ENCODE measurements at regions not wholly inside any gene's neighbourhood (a gene's known extent, or its start where the extent isn't known, plus 50 kb on each side); places are given as distances from the start of the nearest gene placed in this dataset.

DNA sequence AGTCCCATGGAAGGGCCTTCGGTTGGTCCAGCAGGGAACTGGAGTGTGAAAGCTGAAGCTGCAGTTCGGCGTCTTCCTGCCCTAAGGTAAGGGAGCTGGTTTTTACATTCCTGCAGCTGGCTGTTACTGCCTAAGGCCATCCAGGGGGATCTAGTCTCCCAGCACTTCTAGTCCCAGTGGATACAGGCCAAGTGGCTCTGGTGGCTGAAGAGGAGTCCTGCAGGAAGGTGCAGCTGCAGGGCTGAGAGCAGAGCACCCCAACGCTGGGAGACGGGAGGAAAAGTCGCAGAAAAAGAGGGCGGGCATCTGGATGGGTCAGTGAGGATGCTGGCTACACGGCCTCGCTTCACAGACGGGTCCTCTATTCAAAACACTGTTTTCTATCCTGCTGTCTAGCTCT, 225.0 kb upstream of the HS6ST1 start:
- DNase-seq, result no peak

DNA sequence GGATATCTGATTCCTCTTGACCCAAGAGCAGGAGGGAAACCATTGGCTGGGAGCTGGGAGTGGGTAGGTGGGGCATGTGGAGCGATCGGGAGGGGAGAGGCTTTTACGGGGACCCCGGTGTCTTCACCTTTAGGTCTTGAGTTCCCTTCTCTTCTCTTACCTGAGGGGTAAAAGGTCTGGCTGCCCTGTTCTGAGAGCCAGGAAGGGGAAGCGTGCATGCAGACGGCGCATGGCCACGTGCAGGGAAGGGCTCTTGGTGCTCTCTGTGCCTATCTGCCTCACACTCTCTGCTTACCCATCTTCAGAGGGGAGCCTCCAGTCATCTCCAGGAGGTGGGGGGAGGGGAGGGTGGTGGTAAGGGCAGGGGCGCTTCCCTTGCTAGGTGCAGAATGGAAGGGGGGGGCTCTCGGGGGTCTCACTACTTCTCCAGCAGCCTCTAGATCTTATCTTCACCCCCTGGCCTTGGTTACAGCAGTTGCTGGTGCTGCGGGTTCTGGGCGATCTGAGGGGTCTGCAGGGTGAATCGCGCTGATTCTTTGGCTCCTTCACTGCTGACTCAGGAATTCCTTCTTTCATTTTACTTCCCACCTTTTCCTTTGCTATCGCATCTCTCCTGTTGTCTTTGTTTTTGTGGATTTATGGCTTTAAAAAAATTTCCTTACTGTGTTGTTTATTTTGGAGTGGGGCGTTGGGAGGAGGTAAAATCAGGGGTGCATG, 225.8 kb upstream of the HS6ST1 start:
- no peak for DNase-seq

DNA sequence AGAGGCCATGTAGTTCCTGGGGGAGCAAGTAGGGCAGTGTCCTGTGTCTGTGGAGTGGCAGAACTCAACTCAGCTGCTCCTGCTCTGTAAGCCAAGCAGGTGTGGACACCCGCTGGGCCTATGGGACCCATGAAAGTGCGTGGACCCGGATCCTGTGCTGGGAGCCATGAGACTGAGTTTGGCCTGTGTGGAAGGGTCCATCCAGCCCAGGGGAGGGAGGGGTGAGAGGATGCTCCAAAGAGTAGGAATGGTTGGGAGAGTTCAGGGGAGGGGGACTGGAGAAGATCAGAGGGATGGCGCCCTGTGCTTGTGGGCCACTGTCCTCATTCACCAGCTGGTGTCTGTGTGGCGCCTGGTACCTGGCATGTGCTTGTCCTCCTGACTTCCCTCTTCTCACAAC, 226.4 kb upstream of the HS6ST1 start:
- DNase-seq, result no peak

DNA sequence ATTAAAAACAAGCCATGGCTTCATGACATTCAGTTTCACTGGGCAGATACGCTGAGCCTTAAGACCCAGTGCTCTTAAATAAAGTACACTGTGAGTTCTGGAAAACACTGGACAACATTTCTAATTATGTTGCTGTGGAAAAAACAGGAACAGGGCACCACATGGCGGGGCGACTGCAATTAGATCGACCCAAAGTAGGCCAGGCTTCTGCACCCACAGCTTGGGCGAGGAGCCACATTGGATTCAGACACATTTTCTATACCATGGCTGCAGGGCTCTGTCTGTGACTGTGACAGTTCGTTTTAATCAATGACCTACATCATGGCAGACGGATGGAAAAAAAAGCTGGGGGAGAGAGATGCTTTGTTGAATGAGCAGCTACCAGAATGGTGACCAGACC, 227.2 kb upstream of the HS6ST1 start:
- no peak for DNase-seq

DNA sequence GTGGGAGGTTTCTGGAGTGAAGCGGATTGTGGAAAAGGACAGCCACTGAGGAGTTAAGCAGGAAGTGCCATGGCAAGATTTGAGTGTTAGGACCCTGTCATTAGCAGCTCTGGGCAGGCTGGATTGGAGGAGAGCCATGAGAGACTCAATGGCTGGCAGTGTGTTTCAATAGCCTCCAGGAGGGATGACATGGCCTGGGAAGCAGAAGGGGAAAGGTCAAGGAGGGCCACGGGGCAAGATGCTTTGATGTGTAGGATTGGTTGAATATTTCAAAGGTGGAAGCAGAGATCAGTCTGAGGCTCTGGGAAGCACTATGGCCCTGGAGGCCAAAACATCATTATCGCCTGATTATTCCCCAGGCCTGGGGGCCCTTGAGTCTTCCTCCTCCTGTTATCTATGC, 229.0 kb upstream of the HS6ST1 start:
- no peak for DNase-seq

DNA sequence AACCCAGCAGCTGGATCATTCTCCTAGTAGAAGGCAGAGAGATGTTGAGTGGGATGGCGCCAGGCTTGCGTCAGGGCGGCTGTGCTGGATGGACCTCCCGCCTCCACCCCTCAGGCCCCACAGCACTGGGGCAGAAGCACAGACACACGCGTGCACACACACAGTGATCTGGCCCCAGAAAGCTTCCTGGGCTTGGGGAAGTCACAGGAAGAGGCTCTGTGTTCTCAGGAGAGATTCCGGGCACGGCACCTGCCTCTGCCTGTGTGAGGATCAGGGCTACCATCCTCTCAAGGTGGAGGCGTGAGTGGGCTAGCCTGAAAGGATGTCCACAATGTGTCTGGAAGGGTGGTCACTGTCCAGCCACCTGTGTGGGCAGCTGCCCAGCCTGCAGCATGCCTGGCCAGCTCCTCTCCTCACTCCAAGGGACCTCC, 229.8 kb upstream of the HS6ST1 start:
- DNase-seq, result no peak

DNA sequence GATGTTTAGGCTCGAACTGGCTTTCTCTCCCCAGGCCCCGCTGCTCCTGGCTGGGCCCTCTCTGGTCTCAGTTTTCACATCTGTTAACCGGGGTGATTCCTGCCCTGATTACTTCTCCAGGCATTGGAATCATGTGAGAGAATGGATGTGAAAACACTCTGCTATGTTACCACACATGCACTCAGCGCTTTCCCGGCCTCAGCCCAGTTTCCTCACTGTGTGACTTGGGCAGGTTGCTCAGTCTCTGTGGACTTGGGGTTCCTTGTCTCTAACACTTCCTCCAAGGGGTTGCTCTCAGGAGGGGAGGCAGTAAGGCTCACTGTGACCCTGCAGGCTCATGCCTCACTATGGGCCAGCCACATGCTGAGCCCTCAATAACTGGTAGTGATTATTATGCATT, 230.4 kb upstream of the HS6ST1 start:
- DNase-seq, result no peak

DNA sequence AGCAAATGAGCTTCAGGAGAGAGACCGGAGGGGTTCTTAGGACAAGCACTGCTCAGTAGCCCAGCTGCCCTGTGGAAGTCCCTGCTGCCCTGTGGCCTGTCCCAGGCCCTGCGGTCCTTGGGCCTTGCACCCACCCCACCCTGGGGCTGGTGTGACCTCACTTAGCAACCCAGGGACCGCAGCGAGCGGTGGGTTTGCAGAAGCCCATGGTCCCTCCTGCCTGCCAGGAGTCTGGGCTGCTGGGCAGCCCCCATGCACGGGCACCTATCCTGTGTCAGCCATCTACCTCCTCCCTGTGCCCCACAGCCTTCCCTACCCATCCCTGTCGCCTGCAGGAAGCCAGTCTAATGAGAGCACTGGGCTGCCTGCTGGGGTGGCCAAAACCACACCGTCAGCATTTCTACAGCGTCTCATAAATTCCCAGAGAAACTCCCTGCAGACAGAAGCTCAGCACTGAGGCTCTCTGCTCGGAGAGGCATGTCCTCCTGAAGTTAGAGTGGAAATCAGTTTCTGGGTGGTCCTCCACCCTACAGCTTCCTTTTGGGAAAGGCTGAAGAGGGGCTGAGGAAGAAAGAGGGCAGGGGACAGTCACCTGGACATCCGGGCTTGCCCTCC, 231.1 kb upstream of the HS6ST1 start:
- no peak for DNase-seq

DNA sequence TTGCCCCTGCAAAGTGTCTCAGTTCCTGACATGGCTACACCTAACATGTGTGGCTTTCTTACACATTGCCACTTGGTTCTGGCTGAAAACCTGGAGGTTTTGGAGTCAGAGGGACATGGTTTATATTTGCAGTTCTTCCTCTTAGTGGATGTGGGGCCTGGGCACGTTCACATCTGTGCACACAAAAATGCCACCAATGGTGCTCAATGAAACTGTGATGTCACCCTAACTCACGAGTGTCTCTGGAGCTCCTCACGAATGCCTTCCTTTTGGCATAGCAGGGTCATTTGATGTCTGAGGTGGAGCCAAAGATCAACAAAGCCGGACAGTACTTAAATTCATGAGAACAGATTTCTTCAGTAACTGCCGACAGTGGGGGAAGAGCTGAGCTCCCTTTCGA, 231.7 kb upstream of the HS6ST1 start:
- no peak for DNase-seq

DNA sequence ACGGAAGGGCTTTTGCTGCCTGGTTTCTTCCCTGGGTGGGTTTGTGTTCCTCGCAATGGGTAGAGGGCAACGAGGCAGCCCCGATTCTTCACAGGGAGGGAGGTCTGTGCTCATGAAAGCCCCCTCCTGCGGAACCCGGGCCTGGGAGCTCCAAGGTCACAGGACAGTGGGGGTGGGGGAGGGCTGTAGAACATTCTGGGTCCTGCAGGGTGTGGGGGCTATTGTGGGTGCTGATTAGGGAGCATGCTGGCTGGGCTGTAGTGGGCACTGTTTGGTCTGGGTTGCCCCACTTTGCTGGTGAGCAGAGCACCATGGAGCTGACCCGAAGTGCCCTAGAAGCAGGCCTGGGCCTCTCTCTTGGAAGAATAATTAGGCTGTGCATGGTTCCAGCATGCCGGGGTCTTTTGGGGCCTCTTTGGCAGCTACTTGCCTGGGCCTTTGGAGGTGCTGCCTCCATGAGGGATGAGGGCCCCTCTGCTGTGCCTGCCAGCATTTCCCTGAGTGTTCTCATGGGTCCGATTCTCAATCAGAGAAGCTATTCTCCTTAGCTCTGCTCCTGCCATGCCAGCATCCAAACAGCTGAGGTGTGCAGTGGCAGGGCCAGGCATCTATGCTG, 232.2 kb upstream of the HS6ST1 start:
- no peak for DNase-seq

DNA sequence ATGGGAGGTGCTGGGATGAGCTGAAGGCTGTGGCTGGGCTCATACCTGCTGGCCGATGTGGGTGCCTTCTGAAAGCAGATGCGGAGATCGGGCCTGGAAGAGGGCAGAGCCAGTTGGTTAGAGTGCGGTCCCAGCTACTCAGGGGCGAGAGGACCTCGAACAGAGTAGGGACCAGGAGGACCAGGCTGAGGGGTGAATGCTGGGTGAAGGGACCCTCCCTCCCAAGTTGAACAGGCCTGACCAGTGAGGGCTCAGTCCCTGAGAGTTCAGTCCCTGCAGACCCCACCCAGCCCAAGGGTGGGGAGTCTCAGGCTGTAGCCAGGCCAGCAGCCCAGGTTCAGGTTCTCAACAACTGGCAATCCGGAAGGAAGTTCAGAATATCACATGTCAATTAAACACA, 232.8 kb upstream of the HS6ST1 start:
- DNase-seq, result no peak

DNA sequence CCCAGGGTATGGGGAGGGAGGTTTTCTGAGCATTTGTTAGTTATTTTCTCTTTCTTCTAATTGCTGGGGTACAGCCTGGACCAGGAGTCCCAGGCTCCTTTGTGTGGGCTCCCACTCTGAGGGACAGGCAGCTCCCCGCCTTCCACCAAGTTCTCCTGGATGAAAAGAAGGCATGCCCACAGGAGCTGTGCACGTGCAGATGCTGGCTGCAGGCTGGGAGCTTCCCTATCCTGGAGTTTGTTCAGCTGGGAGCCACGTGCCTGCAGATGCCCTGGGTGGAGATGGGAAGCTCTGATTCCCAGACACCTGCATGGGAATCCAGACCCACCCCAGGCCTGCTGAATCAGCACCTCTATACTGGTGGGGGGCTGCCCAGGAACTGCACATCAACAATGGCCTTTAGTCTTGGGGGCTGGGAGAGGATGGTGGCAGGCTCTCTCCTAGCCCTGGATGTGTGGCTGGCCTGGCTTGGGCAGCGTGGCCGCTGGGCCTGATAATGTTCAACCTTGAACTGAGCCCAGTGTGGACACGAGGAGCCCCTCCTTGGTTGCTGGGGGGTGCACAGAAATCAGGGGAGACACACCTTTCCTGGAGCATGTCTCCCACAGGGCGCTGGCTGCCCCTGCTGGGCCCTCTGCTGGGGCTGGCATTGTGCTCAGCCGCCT, 233.6 kb upstream of the HS6ST1 start:
- no peak for DNase-seq

DNA sequence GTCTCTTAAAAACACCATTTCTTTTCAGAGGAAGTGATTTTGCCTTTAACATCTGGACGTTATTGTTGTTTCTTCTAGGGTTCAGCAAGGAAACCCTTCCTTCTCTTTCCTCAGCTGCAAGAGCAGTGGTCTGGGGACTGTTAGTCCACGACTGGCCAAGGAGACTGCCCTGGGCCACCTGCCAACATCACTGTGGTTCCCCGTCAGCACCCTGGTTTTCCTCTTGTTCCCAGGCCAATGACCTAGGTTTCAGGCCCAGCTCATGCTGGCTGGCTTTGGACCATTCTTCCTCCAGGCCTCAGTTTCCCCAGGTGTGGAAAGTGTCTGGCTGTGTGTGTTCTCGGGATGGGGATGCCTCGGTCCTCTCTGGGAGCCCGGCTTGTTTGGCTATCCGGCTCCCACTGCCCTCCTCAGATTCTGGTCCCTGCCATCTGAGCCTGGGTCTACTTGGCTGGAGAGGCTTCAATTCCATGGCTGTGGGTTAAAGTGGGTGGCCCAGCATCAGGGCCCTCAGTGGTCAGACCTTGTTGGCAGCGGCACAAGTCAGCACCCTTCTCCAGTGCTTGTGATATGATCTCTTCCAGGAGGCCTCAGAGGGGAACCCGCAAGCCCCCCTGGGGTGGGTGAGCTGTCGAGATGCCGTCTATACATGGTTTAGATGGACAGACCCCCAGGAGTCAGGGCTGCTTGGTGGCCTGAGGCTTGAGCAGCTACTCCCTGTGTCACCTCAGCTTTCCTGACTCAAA, 234.3 kb upstream of the HS6ST1 start:
- no peak for DNase-seq

DNA sequence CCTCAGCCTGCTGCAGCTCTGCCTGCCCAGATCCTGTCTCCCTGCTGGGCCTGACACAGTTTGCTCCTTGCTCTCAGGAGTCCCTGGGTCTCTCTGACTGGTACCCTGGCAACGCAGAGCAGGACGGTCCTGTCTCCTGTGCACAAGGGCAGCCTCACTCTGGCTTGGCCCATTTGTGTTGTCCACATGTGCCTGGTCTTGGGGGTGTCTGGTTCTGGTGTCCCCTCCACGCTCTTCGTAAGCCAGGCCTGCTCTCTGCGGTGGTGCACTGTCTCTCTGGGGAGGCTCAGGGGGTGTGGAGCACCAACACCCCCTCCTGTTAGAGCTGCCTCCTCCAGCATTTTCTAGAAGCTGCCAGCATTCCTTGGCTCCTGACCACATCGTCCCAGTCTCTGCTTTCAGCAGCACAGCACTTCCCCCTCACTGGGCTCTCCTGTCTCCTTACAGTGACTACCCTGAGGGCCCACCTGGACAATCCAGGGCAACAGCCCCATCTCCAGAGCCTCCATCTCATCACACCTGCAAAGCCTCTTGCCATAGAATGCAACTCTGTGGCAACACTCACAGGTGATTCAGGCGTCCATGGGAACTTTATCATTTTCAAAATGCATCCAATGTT, 235.6 kb upstream of the HS6ST1 start:
- no peak for DNase-seq

DNA sequence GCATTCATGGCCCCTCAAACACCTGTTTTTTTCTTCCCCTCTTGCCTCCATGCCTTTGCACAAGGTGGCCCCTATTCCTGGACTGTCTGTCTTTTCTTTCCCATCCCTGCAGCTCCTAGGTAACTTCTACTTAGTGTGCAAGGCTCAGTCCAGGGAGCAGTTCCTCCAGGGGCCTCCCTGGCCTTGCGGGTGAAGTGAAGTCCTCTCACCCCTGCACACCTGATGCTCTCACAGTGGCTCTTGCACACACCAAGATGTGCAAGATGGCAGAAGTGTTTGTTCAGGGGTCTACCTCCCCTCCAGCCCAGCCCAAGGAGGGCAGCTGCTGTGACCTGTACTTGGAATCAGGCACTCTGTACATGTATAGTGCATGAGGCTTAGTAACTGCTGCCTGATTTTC, 236.8 kb upstream of the HS6ST1 start:
- DNase-seq, result no peak

DNA sequence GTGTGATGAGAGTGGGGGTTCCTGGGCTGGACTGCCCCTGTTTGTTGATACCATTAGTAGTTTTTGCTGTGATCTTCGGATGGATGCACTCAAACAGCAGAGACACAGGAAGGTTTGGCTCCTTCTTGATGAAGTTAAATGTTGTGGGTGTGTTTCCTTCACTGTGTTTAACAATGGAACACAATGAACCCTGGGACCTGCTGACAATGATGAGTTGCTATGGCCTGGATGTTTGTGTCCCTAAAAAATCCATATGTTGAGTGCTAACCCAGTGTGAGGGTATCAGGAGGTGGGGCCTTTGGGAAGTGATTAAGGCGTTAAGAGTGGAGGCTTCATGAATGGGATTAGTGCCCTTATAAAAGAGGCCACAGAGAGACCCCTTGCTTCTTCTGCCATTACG, 237.4 kb upstream of the HS6ST1 start:
- DNase-seq, result no peak

DNA sequence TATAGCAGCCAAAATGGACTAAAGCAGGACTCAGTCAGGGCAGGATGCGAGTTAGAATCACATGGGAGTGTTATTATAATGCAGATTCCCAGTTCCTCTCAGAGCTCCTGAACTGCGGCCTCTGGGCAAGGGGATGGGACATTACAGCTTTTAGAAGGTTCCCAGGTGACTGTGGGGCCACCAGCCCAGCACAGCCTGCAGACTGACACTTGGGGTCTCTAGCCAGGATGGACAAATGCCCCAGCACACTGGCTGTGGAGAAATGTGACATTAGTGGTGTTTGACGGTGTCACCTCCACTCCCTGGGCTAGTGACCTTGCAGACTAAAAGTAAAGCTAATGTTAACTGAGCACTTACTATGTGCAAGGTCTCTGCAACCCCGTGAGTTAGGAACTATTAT, 238.0 kb upstream of the HS6ST1 start:
- DNase-seq, result no peak

DNA sequence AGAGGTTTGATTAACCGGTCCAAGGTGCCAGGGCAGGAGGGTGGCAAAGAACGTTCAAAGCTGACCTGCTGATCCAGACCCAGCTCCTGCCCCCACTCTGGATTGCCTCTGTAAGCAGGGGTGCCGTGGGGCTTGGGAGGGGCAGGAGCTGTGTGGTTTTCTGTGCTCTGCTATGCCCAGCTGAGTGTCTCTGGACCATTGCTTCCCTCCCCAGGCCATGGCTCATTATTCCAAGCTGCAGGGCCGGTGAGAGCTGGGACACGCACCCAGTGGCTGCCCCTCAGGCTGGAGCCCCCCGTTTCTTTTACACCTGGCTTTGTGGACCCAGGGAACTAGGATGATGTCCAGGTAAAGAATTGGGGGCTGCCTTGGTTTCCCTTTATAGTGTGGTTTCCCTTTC, 238.4 kb upstream of the HS6ST1 start:
- no peak for DNase-seq

DNA sequence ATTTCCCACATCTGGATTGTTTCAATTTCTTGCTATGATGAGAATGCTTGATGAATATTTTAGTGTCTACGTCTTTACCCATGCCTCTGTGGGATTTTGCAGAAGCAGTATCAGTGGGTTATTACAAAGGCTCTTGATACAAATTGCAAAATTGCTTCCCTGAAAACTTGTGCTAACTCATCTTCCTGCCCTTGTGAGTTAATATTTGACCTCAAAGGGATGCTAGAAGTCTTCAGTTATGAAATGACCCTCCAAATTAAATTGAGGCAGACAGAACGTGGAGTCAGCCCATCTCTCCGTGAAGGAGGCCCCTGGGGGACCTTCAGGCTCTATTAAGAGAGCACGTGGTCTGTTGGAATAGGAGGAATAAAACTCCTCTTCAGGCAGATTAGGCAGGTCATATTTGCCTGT, 239.2 kb upstream of the HS6ST1 start:
- DNase-seq, result no peak

DNA sequence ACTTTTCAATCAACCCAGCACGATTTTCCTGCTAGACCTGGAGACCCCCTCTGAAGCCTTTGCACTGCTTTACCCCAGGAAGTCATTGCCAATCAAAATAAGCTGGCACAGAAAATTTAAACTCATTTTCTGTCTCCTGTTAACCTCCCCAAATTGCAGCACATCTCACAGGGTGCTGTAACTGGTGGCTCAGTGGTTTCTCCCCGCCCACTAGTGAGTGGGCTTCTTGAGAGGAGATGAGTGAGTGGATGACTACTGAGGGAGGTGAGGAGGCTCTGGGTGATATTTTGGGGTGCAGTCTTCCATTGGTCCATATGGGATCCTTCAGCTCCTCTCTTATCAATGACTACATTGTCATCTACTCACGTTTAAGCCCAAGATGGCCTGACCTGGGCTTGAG, 239.8 kb upstream of the HS6ST1 start:
- DNase-seq, result no peak

DNA sequence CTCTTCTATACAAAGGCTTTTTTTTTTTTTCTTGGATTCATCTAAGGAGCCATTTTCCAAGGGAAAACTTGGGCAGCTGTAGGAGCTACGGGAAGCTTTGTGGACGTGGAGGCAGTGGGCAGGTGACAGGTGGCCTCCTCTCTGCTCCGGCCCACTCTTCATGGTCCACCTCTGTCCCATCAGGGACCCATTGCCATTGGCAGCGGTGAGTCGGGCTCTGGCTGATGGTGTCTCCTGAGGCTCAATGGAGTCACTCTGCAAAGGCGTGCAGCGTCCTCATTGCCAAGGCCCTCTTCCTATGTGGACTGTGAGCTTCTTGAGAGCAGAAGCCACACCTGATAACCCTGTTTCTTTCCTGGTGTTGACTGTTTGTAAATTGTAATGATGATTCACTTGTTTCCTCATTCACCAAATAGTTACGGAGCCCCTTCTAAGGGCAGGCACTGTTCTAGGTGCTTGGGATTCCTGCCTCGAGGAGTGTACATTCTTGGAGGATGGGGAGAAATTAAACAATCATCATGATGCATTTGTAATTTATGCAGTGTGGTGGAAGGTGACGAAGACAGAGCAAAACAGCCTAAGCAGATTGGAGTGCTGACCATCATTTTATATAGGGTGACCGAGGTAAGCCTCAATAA, 240.3 kb upstream of the HS6ST1 start:
- DNase-seq, result no peak
